HFF-Myc (cell line): ENCODE measurements at regions not wholly inside any gene's neighbourhood (a gene's known extent, or its start where the extent isn't known, plus 50 kb on each side); places are given as distances from the start of the nearest gene placed in this dataset.

Source experiments
- DNase-seq: peaks from one replicate; pipeline ENCODE4 v3.0.0-alpha.2; 2011; ENCODE audit warnings: low read depth; ENCODE audit errors: extremely low read depth
- H3K4me3 ChIP-seq: replicated peaks from 2 replicates; pipeline ENCODE4 v1.5.1; 2011; ENCODE audit warnings: low read depth, mild to moderate bottlenecking, control low read depth, low read length
- TF ChIP-seq, protein P1 (sequence below): IDR thresholded peaks from 2 replicates; pipeline ENCODE4 v1.5.1; 2012; ENCODE audit warnings: mild to moderate bottlenecking, low read depth, low read length, control low read depth; ENCODE audit errors: missing control alignments

- H3K4me3 ChIP-seq: no peak overlapping the region
- TF ChIP-seq, protein P1, sequence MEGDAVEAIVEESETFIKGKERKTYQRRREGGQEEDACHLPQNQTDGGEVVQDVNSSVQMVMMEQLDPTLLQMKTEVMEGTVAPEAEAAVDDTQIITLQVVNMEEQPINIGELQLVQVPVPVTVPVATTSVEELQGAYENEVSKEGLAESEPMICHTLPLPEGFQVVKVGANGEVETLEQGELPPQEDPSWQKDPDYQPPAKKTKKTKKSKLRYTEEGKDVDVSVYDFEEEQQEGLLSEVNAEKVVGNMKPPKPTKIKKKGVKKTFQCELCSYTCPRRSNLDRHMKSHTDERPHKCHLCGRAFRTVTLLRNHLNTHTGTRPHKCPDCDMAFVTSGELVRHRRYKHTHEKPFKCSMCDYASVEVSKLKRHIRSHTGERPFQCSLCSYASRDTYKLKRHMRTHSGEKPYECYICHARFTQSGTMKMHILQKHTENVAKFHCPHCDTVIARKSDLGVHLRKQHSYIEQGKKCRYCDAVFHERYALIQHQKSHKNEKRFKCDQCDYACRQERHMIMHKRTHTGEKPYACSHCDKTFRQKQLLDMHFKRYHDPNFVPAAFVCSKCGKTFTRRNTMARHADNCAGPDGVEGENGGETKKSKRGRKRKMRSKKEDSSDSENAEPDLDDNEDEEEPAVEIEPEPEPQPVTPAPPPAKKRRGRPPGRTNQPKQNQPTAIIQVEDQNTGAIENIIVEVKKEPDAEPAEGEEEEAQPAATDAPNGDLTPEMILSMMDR: no peak
- DNase-seq: no peak
Measured at GRCh38 chr2:2567776-2568175, 236.7 kb upstream of the MYT1L start.

DNA sequence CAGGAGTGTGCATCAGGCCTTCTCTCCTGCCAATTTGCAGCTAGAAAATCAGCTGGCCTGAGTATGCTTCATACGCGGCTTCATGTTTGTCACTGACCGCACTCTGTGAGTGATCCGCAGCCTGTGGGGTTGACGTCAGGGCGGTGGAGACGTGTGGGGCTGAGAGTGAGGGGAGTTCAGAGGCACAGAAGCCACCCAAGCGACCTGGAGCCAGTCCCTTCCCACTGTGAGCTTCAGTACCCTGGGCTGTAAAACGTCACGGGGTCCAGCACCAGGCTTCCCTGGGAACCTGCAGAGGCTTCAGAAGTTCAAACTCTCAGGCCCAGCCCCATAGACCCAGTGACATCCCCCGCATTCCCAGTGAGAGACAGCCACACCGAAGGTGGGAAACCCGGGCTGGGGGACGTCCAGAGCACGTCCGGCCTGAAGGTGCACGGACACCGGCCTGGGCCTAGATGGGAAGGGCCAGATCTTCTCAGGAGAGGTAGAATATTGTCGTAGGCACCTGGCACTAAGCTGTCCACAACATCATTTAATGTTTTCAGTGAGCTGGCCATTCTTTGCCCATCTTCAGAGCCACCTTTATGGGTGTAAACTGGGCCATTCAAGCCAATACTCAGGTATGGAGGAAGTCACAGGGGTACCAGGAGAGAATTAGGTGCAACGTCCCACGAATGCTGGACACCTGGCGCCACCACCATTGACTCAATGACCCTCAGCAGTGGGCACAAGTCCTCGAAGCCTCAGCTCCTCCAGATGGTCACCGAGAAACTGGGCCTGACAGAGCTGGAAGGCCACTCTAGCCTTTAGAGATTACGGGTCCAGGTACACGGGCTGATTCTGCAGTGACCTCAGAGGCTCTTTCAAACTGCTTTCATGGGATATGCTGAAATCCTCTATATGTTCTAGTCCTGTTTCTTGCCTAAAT is 235.6 kb upstream of the MYT1L start:
- H3K4me3 ChIP-seq: no peak overlapping the region
- TF ChIP-seq, protein P1: no peak
- no peak for DNase-seq

DNA sequence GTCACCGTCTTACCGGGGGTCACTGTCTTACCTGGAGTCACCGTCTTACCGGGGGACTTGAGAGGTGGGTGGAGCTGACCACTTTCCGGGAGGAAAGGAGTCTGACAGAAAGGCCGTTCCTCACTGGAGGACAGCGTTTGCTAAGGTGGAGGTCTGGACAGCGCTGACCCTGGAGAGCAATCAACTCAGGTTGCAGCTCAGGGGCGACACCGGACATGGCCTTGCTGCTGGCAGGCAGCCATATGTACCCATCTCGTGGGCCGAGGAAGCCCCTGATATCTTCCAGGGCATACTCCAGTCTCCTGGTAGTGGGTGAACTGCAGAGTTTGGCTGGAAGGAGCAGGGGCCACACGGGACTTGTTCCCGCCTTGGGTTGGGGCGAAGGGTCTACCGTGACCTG is 234.6 kb upstream of the MYT1L start:
- TF ChIP-seq, protein P1: no peak
- no peak for DNase-seq
- H3K4me3 ChIP-seq: no peak overlapping the region

- TF ChIP-seq, protein P1: no peak
- DNase-seq: no peak
- no peak overlapping the region for H3K4me3 ChIP-seq
Measured at GRCh38 chr2:2564300-2565078, 233.4 kb upstream of the MYT1L start.

- TF ChIP-seq, protein P1: no peak
- no peak for DNase-seq
- H3K4me3 ChIP-seq: no peak overlapping the region
Measured at GRCh38 chr2:2563309-2563860, 232.3 kb upstream of the MYT1L start.

GRCh38 chr2:2562867-2563266 is 231.8 kb upstream of the MYT1L start:
- DNase-seq: no peak
- TF ChIP-seq, protein P1: no peak

More at GRCh38 chr2:2562867-2563266, 231.8 kb upstream of the MYT1L start:
- H3K4me3 ChIP-seq: no peak overlapping the region
